ENCODE measurements at regions not wholly inside any gene's neighbourhood (a gene's known extent, or its start where the extent isn't known, plus 50 kb on each side); places are given as distances from the start of the nearest gene placed in this dataset.

DNA sequence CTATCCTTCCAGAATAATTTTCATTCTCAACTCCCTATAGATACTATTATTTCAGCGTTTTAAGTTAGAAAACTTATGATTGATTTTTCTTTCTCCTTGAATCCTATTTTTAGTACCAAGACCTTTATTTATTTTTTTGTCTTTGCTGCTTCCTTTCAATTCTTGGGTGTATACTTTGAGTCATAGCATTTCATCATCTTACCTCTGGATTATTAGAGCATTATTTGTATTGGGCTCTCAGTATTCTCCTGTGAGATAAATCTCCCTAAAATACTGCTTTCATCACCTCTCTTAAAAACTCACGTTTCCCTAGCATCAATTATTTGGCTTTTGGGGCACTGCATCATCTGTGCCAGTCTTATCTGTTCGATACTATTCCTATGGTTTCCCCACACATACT, 222.8 kb downstream of the POSTN start:
- intact Hi-C loops (cut with DNase I), result no loop called here
- no peak for DNase-seq (ENCODE audit: low spot score)

DNA sequence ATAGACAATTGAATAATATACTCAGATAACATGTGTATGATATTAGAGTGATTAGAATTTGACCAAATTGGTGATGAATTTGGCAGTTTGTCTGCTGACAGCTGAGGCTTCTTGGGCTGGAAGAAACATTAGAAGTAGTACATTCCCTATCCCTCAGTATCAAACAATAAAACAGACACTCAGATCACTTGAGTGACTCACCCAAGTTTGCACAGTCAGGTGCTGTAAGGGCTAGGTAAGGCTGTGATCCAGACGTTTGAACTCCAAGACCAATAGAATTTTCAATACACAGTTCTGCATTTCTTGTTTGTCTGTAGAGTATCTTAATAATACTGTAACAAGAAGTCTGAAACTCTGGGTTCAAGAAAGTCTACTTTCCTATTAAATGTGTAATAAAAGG, 223.5 kb downstream of the POSTN start:
- DNase-seq (ENCODE audit: low spot score), result no peak
- intact Hi-C loops (cut with DNase I), result no loop called here

DNA sequence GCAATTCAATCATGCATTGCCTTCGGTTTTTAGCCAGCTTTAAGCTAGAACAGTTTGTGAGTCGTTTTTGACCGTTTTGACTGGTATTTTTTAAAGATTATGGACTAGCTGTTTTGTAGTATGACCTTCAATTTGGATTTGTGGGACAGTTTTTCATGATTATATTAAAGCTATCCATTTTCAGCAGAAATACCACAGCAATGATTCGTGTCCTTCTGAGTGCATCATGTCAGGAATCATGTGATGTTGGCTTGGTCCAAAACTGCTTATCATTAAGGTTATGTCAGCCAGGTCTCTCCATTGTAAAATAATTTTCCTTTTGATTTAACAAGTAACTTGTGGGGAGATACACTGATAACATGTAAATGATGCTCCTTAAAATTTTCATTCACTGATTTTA, 229.0 kb downstream of the POSTN start:
- intact Hi-C loops (cut with DNase I), result no loop called here
- DNase-seq (ENCODE audit: low spot score), result no peak

DNA sequence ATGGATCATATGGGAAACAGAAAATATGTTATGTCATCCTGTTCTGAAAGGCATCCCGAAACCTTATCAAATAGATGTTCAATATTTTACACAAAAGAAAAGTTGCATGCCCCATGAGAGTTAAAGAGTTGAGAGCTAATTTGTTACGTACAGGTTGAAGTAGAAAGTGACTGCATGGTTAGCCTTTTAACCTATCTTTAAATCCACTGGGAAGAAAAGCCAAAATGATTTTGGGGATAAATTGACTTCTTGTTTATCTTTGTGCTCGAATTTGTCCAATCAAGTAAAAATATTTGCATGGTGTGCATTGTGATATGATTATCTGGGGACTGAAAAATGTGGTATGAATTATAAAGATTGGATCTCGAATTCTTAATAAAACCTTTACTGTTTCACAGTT, 230.1 kb downstream of the POSTN start:
- DNase-seq (ENCODE audit: low spot score), result no peak
- intact Hi-C loops (cut with DNase I), result no loop called here

DNA sequence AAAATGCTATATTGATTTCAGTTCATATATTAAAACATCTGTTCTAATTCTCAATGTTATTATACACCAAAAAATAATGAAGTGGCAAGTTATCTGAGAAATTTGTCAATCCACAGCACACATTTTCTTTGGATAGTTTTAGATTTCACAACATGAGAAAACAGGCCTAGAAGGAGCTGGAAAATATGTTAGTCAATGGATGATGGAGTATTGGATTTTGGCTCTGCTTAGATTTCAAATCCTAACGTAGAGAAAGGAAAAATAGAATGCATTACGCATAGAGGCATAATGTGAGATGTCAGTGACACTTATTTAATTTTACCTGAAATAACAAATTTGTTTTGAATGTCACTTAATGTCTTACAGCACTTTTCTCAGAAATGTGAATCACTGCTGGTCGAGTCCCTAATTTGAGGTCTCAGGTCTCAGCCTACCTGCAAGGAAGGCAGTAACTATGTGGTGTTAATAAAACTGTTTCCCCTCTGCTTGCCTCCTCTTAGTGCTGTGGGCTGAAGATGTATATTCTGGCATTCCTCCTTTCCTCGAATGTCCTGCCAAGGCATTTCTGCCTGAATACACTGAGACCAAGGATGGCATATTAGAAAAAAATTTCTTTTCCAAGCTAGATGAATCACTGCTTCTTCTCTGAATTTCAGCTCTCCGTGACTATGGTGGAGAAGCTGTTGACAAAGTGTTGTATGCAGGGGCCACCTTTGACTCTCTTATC, 232.4 kb downstream of the POSTN start:
- intact Hi-C loops (cut with DNase I), result no loop called here
- no peak for DNase-seq (ENCODE audit: low spot score)

DNA sequence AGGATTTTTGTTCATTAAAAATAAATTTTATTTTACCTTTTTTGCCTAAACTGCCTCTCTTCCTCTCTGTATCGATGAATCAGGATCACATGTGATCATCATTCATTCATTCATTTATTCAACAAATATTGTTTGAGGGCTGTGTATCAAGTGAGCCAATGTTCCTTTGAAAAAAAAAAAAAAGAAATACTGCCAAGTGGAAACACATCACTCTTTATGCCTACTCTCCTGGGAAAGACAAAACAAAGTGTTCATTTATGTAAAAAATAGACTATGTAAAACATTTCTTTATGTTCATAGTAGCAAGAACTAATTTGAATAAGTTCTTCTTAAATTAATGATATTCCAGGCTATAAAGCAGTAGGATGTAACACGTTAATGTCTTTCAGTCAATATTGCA, 233.1 kb downstream of the POSTN start:
- intact Hi-C loops (cut with DNase I), result no loop called here
- DNase-seq (ENCODE audit: low spot score), result no peak

DNA sequence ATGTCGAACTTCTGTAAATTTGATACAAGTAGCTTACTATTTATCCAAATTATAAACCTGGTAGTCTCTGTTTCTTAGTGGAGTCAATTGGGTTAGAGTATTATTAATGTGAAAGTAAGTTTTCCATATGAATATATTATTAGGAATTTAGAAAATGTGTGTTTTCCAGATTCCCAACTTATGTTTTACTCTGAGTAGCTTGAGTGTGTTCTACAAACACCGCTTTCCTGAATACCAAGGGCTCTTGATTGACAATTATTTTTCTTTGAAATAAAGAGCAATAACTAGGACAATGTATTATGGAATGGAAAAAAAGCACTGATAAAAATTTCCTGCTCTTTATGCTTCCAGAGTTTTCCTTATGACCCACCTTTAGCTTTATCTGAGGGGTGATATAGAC, 233.6 kb downstream of the POSTN start:
- intact Hi-C loops (cut with DNase I), result no loop called here

DNA sequence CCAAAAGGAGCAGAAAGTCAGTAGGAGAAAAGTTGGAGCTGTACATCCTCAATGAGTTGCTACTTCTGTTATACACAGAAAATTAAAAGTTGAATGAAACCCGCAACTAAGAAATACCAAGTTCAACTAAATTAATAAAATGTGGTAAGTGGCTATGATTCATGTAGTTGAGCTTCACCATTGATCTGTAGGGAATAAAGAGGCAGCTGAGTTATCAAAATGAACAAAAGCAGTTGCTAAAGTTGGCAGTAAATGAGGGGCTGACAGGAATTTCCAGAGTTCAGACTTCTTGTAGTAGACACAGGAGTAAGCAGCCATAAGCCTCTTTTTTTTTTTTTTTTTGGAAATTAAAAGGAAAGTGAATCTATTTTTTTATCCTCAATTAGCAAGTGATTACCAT, 234.6 kb downstream of the POSTN start:
- intact Hi-C loops (cut with DNase I), result no loop called here
- DNase-seq (ENCODE audit: low spot score), result no peak

More for the DNA sequence above, 233.6 kb downstream of the POSTN start:
- DNase-seq (ENCODE audit: low spot score), result no peak

DNA sequence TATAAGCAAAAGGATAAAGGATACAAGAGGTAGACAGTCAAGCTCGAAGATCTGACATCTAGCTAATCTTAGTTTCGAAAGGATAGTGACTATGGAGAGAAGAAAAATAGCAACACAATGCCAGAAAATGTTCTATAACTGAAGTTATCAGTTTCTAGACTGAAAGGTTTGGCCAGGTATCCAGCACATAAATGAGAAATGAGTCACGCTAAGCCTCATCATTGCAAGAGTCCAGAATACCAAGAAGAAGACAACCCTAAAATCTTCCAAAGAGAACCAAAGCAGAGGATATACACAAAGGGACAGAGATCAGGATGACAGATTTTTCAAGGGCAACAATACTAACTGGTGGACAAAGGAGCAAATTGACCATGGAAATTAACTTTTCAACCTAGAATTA, 237.0 kb downstream of the POSTN start:
- intact Hi-C loops (cut with DNase I), result no loop called here

DNA sequence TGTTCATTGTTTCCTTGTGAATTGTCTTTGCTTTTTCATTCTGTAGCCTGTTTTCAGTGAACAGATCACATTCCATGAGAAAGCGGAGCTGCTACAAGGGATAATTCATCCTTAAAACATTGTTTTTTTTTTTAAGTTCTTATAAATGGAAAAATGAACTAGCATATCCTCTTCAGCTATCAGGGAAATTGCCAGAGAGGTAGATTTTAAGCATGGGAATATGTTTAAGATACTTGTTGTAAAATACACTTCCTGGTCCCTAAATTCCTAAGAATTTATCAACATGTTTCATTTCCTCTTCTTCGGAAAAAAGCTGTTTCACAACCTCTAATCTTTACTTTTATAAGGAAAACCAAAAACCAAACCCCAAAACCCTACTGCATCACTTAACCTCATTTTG, 238.0 kb downstream of the POSTN start:
- no peak for DNase-seq (ENCODE audit: low spot score)
- intact Hi-C loops (cut with DNase I), result no loop called here

More for the DNA sequence above, 237.0 kb downstream of the POSTN start:
- no peak for DNase-seq (ENCODE audit: low spot score)

DNA sequence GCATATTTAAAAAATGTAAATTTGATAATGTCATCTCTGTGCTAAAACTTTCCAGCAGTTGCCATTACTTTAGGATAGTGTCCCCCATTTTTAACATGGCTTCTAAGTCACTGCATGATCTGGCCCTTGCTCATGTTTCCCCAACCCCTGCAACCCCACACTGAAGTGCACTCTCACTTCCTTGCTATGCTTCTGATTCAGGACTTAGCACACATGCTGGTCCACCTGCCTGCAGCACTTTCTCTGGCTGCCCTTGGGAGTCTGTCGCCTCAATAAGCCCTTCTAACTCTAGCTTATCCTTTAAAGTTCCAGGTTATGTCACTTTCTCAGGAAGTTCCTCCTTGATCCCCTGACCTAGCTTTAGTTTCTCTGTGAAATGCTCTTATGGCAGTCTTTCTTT, 241.0 kb downstream of the POSTN start:
- intact Hi-C loops (cut with DNase I), result no loop called here
- no peak for DNase-seq (ENCODE audit: low spot score)

DNA sequence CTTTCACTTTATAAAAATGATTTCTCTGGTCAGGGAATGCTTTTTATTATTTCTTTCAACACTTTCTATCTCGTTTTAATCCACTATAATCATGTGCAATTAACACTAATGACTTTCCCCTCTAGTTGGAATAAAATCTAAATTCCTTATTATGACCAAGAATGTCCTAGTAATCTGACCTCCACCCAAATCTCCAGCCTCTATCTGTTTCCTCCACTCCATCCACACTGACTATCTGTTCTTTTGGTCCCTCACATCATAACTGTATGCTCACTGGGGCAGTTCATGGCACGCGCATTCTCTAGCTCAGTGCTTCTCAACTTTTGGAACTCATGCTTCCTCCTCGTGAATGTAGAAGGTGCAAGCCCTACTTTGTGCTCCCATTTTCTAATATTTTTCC, 244.7 kb downstream of the POSTN start:
- no peak for DNase-seq (ENCODE audit: low spot score)

DNA sequence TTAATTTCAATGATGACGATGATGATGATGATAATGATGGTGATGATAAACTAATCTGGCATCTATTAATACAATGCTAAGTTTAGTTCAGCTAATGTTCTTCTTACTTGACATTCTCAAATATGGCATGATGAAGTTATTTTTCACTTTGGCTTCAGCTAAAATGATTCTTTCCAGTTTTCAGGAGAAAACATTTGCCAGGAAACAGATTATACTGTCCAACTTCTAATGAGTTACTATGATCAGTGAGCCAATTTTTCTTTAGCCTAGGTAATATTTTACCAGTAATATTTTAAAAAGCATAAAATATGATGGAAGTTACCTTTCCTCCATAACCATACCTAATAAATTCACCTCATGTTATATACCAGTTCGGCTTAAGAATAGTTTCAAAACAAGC, 245.7 kb upstream of the CSNK1A1L start:
- no peak for DNase-seq (ENCODE audit: low spot score)
- intact Hi-C loops (cut with DNase I), result no loop called here

More for the DNA sequence above, 244.7 kb downstream of the POSTN start:
- intact Hi-C loops (cut with DNase I), result no loop called here

DNA sequence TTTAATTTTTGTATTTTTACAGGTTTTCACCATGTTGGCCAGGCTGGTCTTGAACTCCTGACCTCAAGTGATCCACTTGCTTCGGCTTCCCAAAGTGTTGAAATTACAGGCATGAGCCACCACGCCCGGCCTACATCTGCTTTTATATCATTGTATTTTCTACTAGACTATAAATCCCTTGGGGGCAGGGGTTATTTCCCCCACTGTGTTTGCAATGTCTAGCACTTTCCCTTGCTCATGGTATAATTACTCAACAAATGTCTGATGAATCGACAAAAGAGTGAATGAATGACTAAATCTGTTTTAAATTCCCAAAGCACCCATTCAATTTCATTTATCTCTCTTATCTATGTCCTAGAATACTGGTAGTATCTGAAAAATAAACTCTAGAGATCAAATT, 244.5 kb upstream of the CSNK1A1L start:
- no peak for DNase-seq (ENCODE audit: low spot score)
- intact Hi-C loops (cut with DNase I), result no loop called here

DNA sequence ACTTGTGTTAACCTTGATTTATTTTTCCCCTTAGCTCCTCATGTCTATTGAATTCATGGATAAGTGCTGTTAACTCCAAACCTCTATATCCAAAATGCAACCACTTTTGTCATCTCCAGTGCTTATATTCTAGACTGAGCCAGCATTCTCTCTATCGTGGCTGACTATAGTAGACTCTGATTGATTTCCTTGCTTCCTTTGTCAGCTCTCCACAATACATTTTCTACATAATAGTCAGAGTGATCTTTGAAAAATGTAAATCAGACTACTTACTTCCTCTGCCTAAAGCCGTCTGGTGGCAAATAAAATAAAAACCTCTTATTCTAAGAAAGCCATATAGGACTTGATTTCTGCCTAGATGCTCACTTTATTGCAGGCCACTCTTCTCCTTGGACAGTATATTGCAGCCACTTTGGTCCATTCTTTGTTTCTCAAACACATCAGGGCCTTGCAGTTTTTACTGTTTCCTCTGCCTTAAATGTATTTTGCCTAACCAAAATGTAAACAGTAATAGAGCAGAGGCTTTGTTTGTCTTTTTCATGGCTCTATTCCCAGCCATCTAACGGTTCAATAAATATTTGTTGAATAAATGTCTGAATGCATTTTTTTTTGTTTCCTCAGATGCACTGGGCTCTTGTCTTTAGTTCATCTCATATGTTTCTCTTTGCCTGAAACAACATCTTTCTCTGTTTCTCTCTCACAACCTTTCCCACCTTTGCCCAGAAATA, 243.6 kb upstream of the CSNK1A1L start:
- intact Hi-C loops (cut with DNase I), result no loop called here
- DNase-seq (ENCODE audit: low spot score), result no peak

DNA sequence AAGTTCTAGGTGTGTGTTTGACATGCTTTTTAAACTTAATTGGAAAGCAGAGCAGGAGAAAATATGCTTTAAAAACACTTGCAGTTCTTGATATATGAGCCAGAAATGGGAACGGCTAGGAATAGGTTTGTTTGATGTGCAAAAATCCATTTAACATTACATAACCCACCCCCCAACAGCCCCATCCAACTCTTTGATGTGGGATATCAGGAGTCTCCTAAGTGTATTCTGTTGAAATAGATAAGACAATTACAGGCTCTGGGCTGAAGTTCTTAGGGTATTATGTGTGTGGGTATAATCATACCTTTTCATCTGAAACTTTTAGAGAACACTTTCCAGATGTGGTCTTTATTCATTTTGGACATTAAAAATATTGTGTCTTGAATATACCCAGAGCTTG, 240.4 kb upstream of the CSNK1A1L start:
- intact Hi-C loops (cut with DNase I), result no loop called here
- DNase-seq (ENCODE audit: low spot score), result no peak

DNA sequence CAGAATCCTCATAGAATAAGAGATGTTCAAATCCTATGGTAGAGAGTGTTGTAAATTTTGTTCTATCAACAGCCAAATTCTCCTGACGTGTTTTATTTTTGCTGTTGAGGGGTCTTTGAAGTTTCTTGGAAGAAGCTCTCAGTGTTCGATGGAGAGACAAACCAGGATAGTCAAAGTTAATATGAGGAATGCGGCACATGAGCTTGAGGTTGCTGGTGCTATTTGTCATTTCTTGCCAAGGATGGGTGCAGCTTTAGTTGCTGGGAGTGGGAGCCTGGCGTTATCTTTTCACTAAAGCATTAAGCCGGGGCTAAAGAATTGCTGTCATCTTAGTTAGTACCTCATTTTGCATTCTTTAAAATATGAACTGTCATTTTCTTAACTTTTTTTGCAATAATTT, 239.9 kb upstream of the CSNK1A1L start:
- no peak for DNase-seq (ENCODE audit: low spot score)
- intact Hi-C loops (cut with DNase I), result no loop called here

DNA sequence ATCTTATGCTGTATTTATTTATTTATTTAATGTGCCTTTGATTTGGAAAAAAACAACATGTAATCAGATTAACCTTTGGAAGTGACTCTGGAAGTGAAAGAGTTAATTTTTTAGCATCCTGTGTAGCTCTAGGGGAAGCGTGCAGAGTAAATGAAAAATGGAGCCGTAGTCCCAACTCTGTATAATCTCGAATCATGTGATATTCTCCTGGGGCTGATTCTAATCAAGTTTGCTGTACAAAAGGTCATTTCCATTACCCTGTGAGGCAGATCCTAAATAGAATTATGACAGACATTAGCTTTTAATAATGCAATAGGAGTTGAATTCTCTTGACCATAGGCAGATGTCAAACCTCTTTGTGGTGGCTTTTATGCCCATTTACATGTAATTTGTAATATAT, 238.6 kb upstream of the CSNK1A1L start:
- no peak for DNase-seq (ENCODE audit: low spot score)
- intact Hi-C loops (cut with DNase I), result no loop called here

DNA sequence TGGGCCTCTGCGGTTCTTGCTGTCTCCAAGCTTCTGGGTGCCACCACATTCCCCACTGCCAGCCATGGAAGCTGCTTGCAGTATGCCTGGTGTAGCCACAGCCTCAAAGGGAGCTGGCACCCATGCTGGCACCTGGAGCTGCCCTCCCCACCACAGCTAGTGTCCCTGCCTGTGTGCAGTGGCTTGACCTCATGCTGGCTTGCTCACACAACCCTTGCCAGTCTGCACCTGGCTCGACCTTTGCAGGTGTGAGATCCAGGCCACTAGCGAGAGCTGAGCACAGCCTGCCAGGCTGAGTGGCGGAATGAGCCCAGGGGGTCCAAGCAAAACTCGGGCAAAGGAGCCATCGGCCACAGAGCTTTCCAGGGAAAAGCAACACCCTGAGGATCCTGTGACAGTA, 236.7 kb upstream of the CSNK1A1L start:
- intact Hi-C loops (cut with DNase I), result no loop called here
- no peak for DNase-seq (ENCODE audit: low spot score)

DNA sequence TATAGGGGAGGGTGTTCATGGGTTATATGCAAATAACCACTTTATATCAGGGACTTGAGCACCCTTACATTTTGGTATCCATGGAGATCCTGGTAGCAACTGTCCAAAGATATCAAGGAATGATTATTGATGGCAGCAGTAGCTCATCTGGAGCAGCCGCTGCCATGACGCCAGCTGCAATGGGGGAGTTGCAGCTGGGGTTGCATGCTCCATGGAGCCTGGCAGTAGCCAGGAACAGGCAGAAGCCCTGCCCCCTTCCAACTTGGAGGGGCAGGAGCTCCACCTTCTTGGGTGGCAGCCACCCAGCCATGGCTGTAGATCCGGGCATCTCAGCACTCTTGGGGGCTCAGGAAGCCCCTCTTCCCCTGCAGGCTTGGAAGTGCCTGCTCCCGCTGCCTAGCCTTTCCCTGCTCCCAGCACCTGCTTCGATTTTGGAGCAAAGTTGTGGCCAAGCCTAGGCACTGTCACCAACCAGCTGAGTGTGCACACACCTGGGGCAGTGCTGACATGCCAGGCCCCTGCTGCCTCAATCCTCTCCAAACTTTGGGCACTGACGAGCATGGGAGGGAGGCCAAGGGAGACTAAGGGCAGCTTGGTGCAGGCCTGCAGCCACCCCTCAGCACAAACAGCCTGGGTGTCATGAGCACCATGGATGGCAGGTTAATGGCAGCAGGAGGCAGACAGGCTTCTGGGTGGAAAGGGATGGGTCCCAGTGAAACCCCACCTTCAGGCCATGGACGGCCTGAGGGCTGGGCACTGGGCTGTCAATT, 235.6 kb upstream of the CSNK1A1L start:
- no peak for DNase-seq (ENCODE audit: low spot score)
- intact Hi-C loops (cut with DNase I), result no loop called here

DNA sequence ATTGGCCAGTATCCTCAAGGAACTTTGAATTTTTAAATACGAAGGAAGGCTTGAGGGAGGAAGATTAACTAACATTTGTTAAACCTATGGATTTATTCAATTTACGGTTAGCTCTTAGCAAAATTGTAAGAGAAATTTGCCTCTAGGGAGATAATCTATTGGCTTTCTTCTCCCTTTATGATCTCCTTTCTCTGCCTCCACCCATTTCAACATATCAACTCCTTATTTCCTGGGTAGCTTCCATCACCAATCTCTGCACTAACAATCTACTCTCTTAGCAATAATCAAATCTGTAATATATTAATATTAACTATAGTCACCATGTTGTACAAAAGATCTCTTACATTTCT, 233.9 kb upstream of the CSNK1A1L start:
- DNase-seq (ENCODE audit: low spot score), result no peak
- intact Hi-C loops (cut with DNase I), result no loop called here
